ENCODE measurements at regions not wholly inside any gene's neighbourhood (a gene's known extent, or its start where the extent isn't known, plus 50 kb on each side); places are given as distances from the start of the nearest gene placed in this dataset.

DNA sequence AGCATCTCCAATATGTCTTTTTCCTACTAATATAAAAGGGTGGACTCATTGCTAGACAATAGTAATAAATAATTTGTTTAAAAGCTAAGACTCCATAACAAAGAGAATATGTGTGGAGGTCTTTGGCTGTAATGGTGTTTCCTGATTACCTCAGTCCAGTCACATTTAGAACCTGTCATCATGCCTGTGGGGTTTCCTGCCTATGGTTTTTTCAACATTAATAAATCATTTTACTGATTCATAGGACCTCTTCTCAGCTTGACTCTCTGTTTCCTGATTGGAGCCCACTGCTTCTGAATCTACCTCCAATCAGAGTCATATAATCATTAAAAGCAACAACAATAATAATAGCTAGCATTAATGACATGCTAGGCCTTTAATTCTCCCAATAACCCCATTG lies 52.4 kb upstream of the GNAI1 start:
- Mint-ChIP-seq H3K9me3 (peaks cover 1% of the 10 kb centered on the region), H3K4me1 (peaks cover 11% of the 10 kb centered on the region), H3K36me3 (no peaks in the 10 kb centered on the region), H3K27ac (no peak overlapping the region), H3K27me3 (no peaks in the 10 kb centered on the region), H3K4me3 (no peak overlapping the region)
- no peak for DNase-seq

DNA sequence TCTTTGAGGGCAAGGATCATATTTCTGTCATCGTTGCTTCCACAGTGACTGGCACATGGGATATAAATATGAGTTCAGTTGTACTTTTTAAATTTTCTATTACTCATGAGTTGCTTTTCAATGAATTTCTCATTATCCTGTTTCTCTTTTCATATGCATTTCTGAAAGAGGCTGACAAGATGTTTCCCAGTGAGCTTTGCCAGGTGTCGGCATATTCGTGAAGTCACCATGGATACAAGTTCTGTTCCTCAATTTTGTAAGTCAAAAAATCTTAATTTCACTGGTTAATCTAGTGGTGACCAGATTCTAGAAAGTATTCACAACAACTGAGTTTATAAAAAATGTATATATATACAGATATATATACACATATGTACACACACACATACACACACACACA lies 55.7 kb upstream of the GNAI1 start:
- no peak for DNase-seq
- H3K27ac Mint-ChIP-seq: no peak overlapping the region
- H3K9me3 Mint-ChIP-seq: peaks cover 1% of the 10 kb centered on the region
- H3K27me3 Mint-ChIP-seq: no peaks in the 10 kb centered on the region
- no peak overlapping the region for H3K4me3 Mint-ChIP-seq
- peaks cover 11% of the 10 kb centered on the region for H3K4me1 Mint-ChIP-seq
- no peaks in the 10 kb centered on the region for H3K36me3 Mint-ChIP-seq

- H3K27me3 Mint-ChIP-seq: no peaks in the 10 kb centered on the region
- no peaks in the 10 kb centered on the region for H3K36me3 Mint-ChIP-seq
- H3K4me3 Mint-ChIP-seq: peak overlapping the region; percentile 68
- H3K9me3 Mint-ChIP-seq: peaks cover 1% of the 10 kb centered on the region
- H3K27ac Mint-ChIP-seq: peak overlapping the region; percentile 52
- no peak for DNase-seq
- H3K4me1 Mint-ChIP-seq: peaks cover 11% of the 10 kb centered on the region
Observed at GRCh38 chr7:80078159-80078731, 56.4 kb upstream of the GNAI1 start.

GRCh38 chr7:80070391-80070790 lies 64.2 kb upstream of the GNAI1 start:
- peaks cover 9% of the 10 kb centered on the region for H3K36me3 Mint-ChIP-seq
- H3K27ac Mint-ChIP-seq: no peak overlapping the region
- DNase-seq: no peak
- H3K9me3 Mint-ChIP-seq: peaks cover 12% of the 10 kb centered on the region
- no peak overlapping the region for H3K4me3 Mint-ChIP-seq
- no peaks in the 10 kb centered on the region for H3K27me3 Mint-ChIP-seq
- no peaks in the 10 kb centered on the region for H3K4me1 Mint-ChIP-seq

- DNase-seq: no peak
- no peak overlapping the region for H3K27ac Mint-ChIP-seq
- no peak overlapping the region for H3K4me3 Mint-ChIP-seq
- peaks cover 14% of the 10 kb centered on the region for H3K9me3 Mint-ChIP-seq
- H3K4me1 Mint-ChIP-seq: no peaks in the 10 kb centered on the region
- peaks cover 11% of the 10 kb centered on the region for H3K36me3 Mint-ChIP-seq
- H3K27me3 Mint-ChIP-seq: no peaks in the 10 kb centered on the region
Observed at GRCh38 chr7:80066639-80067038, 68.0 kb upstream of the GNAI1 start.

DNA sequence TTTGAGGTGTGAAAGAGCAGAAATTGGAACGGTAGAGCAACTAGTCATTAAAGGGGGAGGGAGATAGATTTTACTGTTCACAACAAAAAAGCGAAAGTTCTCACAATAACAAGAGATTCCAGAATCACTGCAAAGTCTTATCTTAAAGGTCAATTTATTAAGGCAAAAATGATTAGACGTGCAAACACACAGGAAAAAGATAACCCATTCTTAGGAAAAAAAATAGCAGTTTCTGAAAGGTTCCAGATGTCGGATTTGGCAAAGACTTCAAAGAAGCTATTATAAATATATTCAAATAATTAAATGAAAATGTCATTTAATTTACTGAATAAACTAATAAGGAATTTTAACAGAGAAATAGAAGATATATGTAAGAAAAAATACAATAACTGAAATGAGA lies 70.8 kb upstream of the GNAI1 start:
- Mint-ChIP-seq H3K4me3 (no peak overlapping the region), H3K9me3 (peaks cover 14% of the 10 kb centered on the region), H3K27ac (no peak overlapping the region), H3K4me1 (no peaks in the 10 kb centered on the region), H3K36me3 (peaks cover 11% of the 10 kb centered on the region), H3K27me3 (no peaks in the 10 kb centered on the region)
- DNase-seq: no peak

DNA sequence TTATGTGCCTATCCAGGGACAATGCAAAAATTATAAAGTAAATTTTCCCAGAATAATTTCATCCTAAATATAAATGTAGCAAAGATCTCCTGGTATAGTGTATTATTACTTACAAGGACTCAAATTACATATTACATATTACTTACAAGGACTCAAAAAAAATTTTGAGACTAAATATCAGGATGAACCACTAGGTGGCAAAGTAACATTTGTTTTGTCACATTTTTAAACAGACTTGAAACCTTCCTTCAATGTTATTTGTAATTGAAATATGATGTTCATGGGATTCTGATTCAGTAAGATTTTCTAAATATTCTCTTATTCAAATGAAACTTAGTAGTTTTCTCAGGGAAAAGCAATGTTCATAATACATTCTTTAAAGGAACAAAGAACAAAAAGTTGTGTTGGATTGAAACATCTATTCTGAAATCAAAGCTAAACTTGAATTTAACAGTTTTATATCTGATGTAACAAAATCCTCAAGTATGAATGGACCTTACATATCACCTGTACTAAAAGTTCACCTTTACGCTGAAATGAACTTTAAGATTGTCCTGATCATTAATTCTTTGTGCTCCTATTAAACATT lies 74.3 kb upstream of the GNAI1 start:
- H3K4me1 Mint-ChIP-seq: no peaks in the 10 kb centered on the region
- no peak overlapping the region for H3K27ac Mint-ChIP-seq
- peaks cover under 1% of the 10 kb centered on the region for H3K36me3 Mint-ChIP-seq
- peaks cover under 1% of the 10 kb centered on the region for H3K9me3 Mint-ChIP-seq
- no peaks in the 10 kb centered on the region for H3K27me3 Mint-ChIP-seq
- no peak overlapping the region for H3K4me3 Mint-ChIP-seq
- no peak for DNase-seq

GRCh38 chr7:80057488-80057887 lies 77.1 kb upstream of the GNAI1 start:
- no peaks in the 10 kb centered on the region for H3K9me3 Mint-ChIP-seq
- no peaks in the 10 kb centered on the region for H3K4me1 Mint-ChIP-seq
- no peaks in the 10 kb centered on the region for H3K36me3 Mint-ChIP-seq
- DNase-seq: no peak
- no peak overlapping the region for H3K4me3 Mint-ChIP-seq
- H3K27me3 Mint-ChIP-seq: no peaks in the 10 kb centered on the region
- no peak overlapping the region for H3K27ac Mint-ChIP-seq

- no peak for DNase-seq
- Mint-ChIP-seq H3K9me3 (no peaks in the 10 kb centered on the region), H3K36me3 (no peaks in the 10 kb centered on the region), H3K4me1 (peaks cover 3% of the 10 kb centered on the region), H3K27me3 (peaks cover 3% of the 10 kb centered on the region), H3K27ac (no peak overlapping the region), H3K4me3 (no peak overlapping the region)
Observed at GRCh38 chr7:80054356-80054755, 80.3 kb upstream of the GNAI1 start.

GRCh38 chr7:80053124-80053523 lies 81.5 kb upstream of the GNAI1 start:
- Mint-ChIP-seq H3K9me3 (no peaks in the 10 kb centered on the region), H3K36me3 (no peaks in the 10 kb centered on the region), H3K4me3 (no peak overlapping the region), H3K27me3 (peaks cover 3% of the 10 kb centered on the region), H3K27ac (no peak overlapping the region), H3K4me1 (peaks cover 3% of the 10 kb centered on the region)
- DNase-seq: no peak

DNA sequence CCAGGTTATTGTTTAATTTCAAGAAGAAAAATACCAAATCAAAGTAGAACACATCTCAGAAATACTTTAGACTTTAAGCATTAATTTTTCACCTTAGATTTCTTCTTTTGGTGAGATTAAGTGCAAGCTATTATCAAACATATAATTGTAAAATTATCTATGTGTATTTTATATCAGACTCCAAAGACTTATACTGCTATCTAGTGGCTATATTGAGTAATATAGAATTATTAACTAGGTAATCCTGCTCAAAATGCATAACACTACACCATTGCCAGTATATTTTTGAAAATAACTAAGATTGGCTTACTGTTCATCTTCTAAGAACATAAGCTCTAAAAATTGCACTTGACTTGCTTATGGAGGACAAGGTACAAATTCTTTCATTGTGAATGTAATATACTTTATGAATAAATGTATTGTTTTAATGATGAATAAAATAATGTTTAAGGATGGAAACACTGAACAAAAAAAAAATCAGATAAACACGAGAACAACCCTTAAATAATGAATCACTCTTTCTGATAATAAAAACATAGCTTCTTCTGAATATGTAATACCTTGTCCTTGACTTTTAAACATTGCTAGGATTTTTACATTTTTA lies 86.7 kb upstream of the GNAI1 start:
- Mint-ChIP-seq H3K36me3 (no peaks in the 10 kb centered on the region), H3K9me3 (peaks cover 4% of the 10 kb centered on the region), H3K4me3 (no peak overlapping the region), H3K4me1 (peaks cover 3% of the 10 kb centered on the region), H3K27ac (no peak overlapping the region), H3K27me3 (peaks cover 3% of the 10 kb centered on the region)
- no peak for DNase-seq

- no peak overlapping the region for H3K27ac Mint-ChIP-seq
- peaks cover 4% of the 10 kb centered on the region for H3K9me3 Mint-ChIP-seq
- no peak overlapping the region for H3K4me3 Mint-ChIP-seq
- H3K4me1 Mint-ChIP-seq: peaks cover 3% of the 10 kb centered on the region
- H3K27me3 Mint-ChIP-seq: peaks cover 3% of the 10 kb centered on the region
- DNase-seq: no peak
- no peaks in the 10 kb centered on the region for H3K36me3 Mint-ChIP-seq
Observed at GRCh38 chr7:80047032-80047431, 87.6 kb upstream of the GNAI1 start.

GRCh38 chr7:80044796-80045195 lies 89.8 kb upstream of the GNAI1 start:
- no peaks in the 10 kb centered on the region for H3K27me3 Mint-ChIP-seq
- no peaks in the 10 kb centered on the region for H3K36me3 Mint-ChIP-seq
- no peak overlapping the region for H3K4me3 Mint-ChIP-seq
- no peak for DNase-seq
- no peak overlapping the region for H3K27ac Mint-ChIP-seq
- H3K4me1 Mint-ChIP-seq: no peaks in the 10 kb centered on the region
- H3K9me3 Mint-ChIP-seq: peaks cover 4% of the 10 kb centered on the region

- Mint-ChIP-seq H3K4me3 (no peak overlapping the region), H3K36me3 (no peaks in the 10 kb centered on the region), H3K27me3 (no peaks in the 10 kb centered on the region), H3K9me3 (peaks cover 4% of the 10 kb centered on the region), H3K4me1 (no peaks in the 10 kb centered on the region), H3K27ac (no peak overlapping the region)
- DNase-seq: no peak
Observed at GRCh38 chr7:80040752-80041151, 93.9 kb upstream of the GNAI1 start.

DNA sequence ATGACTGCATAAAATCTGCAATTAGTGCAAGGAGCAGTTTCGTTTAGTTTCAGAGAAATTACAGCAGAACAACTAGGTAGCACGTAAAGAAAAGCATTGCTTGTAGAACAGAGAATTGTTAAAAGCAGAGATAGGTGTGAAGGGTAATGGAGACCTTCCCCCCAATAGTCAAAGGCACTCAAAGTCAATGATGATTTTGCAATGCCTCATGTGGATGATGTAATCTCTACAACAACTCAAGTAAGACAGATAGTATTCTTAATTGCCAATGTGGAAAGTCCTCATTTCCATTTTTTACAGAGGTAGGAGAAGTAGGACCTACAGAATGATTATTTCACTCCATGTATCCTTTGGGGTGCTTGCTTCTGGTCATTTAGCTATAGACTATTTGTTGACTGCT lies 94.3 kb upstream of the GNAI1 start:
- no peak for DNase-seq
- H3K36me3 Mint-ChIP-seq: no peaks in the 10 kb centered on the region
- no peak overlapping the region for H3K27ac Mint-ChIP-seq
- no peak overlapping the region for H3K4me3 Mint-ChIP-seq
- H3K9me3 Mint-ChIP-seq: peaks cover 4% of the 10 kb centered on the region
- no peaks in the 10 kb centered on the region for H3K4me1 Mint-ChIP-seq
- H3K27me3 Mint-ChIP-seq: no peaks in the 10 kb centered on the region

GRCh38 chr7:80039251-80039884 lies 95.3 kb upstream of the GNAI1 start:
- no peaks in the 10 kb centered on the region for H3K4me1 Mint-ChIP-seq
- no peak for DNase-seq
- H3K27me3 Mint-ChIP-seq: no peaks in the 10 kb centered on the region

More at GRCh38 chr7:80039251-80039884, 95.3 kb upstream of the GNAI1 start:
- no peak overlapping the region for H3K27ac Mint-ChIP-seq
- H3K9me3 Mint-ChIP-seq: no peaks in the 10 kb centered on the region
- no peaks in the 10 kb centered on the region for H3K36me3 Mint-ChIP-seq
- no peak overlapping the region for H3K4me3 Mint-ChIP-seq

All from activated naive CD8-positive, alpha-beta T cell treated with anti-CD3 and anti-CD28 coated beads for 36 hours (primary cell).